ENCODE measurements at regions not wholly inside any gene's neighbourhood (a gene's known extent, or its start where the extent isn't known, plus 50 kb on each side); places are given as distances from the start of the nearest gene placed in this dataset.

DNA sequence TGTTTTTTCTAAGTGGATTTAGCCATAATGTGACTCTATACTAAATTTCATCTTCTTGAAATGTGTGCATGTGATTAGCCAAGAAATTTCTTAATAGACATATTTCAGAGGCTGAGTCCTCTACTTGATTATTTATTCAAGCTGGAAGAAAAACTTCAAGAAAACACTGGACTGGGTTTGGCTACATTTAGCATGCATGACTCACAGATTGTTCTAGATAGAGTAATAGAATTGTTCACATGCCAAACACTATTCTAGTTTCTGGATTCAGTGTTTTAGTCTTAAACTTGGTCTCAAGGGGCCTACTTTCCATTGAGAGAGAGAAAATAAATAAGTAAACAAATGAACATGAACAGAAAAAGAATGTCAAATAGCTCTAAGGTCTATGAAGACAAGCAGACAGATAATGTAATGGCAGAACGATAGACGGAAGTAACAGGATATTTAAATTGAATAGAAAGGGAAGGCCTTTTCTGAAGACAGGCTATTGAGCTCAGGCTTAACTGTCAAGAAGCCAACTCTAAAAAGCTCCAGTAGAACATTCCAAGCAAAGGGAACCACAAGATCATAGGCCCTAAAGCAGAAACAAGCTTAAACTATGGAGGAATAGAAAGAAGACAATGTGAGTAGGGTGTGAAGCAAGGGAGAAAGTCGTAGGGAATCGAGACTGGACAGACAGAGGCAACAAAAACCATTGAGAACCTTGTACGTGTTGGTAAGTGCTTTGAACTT, 104.6 kb downstream of the TMEM144 start:
- TF ChIP-seq, protein P1, sequence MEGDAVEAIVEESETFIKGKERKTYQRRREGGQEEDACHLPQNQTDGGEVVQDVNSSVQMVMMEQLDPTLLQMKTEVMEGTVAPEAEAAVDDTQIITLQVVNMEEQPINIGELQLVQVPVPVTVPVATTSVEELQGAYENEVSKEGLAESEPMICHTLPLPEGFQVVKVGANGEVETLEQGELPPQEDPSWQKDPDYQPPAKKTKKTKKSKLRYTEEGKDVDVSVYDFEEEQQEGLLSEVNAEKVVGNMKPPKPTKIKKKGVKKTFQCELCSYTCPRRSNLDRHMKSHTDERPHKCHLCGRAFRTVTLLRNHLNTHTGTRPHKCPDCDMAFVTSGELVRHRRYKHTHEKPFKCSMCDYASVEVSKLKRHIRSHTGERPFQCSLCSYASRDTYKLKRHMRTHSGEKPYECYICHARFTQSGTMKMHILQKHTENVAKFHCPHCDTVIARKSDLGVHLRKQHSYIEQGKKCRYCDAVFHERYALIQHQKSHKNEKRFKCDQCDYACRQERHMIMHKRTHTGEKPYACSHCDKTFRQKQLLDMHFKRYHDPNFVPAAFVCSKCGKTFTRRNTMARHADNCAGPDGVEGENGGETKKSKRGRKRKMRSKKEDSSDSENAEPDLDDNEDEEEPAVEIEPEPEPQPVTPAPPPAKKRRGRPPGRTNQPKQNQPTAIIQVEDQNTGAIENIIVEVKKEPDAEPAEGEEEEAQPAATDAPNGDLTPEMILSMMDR (IDR thresholded peaks at IDR 0.05; ENCODE audit: borderline replicate concordance, extremely low read depth, low read length, poor library complexity, severe bottlenecking), result no peak
- TF ChIP-seq EZH2 (IDR thresholded peaks at IDR 0.05; ENCODE audit: borderline replicate concordance, low read depth, low read length, severe bottlenecking), result no peak

All from DND-41 (cell line).